ENCODE measurements at regions not wholly inside any gene's neighbourhood (a gene's known extent, or its start where the extent isn't known, plus 50 kb on each side); places are given as distances from the start of the nearest gene placed in this dataset.
"Not testable (repeated sequence)": the region's sequence is repeated elsewhere in the genome, so short reads cannot be mapped to it uniquely, and the experiment has no call there.

GRCh38 chr1:163585796-163586195, 264.0 kb downstream of the NUF2 start:
- CTCF ChIA-PET: no interaction called here
- no peak for DNase-seq (ENCODE audit: low read depth, low spot score)
- Histone ChIP-seq H3K4me3 (ENCODE audit: low read depth, low read length) (no peak overlapping the region), H3K9me3 (ENCODE audit: control insufficient read depth, insufficient read depth, low read length) (no peaks in the 10 kb centered on the region), H3K27ac (ENCODE audit: low read depth, low read length) (no peak overlapping the region), H3K27me3 (ENCODE audit: control insufficient read depth, insufficient read depth, low read length) (no peaks in the 10 kb centered on the region)
- POLR2A ChIA-PET: no interaction called here
- no peak for TF ChIP-seq CTCF (IDR thresholded peaks at IDR 0.05; ENCODE audit: low read depth, low read length)

- TF ChIP-seq CTCF (IDR thresholded peaks at IDR 0.05; ENCODE audit: low read depth, low read length): no peak
- no peak overlapping the region for H3K27ac ChIP-seq (ENCODE audit: low read depth, low read length)
- ChIA-PET POLR2A (no interaction called here), CTCF (no interaction called here)
- no peak overlapping the region for H3K4me3 ChIP-seq (ENCODE audit: low read depth, low read length)
- DNase-seq (ENCODE audit: low read depth, low spot score): no peak
- H3K27me3 ChIP-seq (ENCODE audit: control insufficient read depth, insufficient read depth, low read length): no peaks in the 10 kb centered on the region
- no peaks in the 10 kb centered on the region for H3K9me3 ChIP-seq (ENCODE audit: control insufficient read depth, insufficient read depth, low read length)
Observed at GRCh38 chr1:163588796-163589195, 267.0 kb downstream of the NUF2 start.

GRCh38 chr1:163589735-163590134, 268.0 kb downstream of the NUF2 start:
- TF ChIP-seq CTCF (IDR thresholded peaks at IDR 0.05; ENCODE audit: low read depth, low read length): no peak
- H3K4me3 ChIP-seq (ENCODE audit: low read depth, low read length): no peak overlapping the region
- no peak for DNase-seq (ENCODE audit: low read depth, low spot score)
- no peaks in the 10 kb centered on the region for H3K27me3 ChIP-seq (ENCODE audit: control insufficient read depth, insufficient read depth, low read length)
- CTCF ChIA-PET: no interaction called here
- no peaks in the 10 kb centered on the region for H3K9me3 ChIP-seq (ENCODE audit: control insufficient read depth, insufficient read depth, low read length)
- no peak overlapping the region for H3K27ac ChIP-seq (ENCODE audit: low read depth, low read length)
- POLR2A ChIA-PET: no interaction called here

- POLR2A ChIA-PET; H3K4me3 ChIP-seq (ENCODE audit: low read depth, low read length); CTCF ChIA-PET; H3K27ac ChIP-seq (ENCODE audit: low read depth, low read length); H3K27me3 ChIP-seq (ENCODE audit: control insufficient read depth, insufficient read depth, low read length); DNase-seq (ENCODE audit: low read depth, low spot score); H3K9me3 ChIP-seq (ENCODE audit: control insufficient read depth, insufficient read depth, low read length): not testable (repeated sequence)
Observed at GRCh38 chr1:163591131-163591530, 269.4 kb downstream of the NUF2 start.

GRCh38 chr1:163592623-163593022, 270.9 kb downstream of the NUF2 start:
- H3K9me3 ChIP-seq (ENCODE audit: control insufficient read depth, insufficient read depth, low read length); DNase-seq (ENCODE audit: low read depth, low spot score); H3K27ac ChIP-seq (ENCODE audit: low read depth, low read length); H3K27me3 ChIP-seq (ENCODE audit: control insufficient read depth, insufficient read depth, low read length); CTCF ChIA-PET; H3K4me3 ChIP-seq (ENCODE audit: low read depth, low read length); POLR2A ChIA-PET: not testable (repeated sequence)

GRCh38 chr1:163596106-163596505, 274.4 kb downstream of the NUF2 start:
- DNase-seq (ENCODE audit: low read depth, low spot score); H3K4me3 ChIP-seq (ENCODE audit: low read depth, low read length); POLR2A ChIA-PET; H3K27ac ChIP-seq (ENCODE audit: low read depth, low read length); H3K9me3 ChIP-seq (ENCODE audit: control insufficient read depth, insufficient read depth, low read length); CTCF ChIA-PET; H3K27me3 ChIP-seq (ENCODE audit: control insufficient read depth, insufficient read depth, low read length): not testable (repeated sequence)
